ENCODE measurements at regions not wholly inside any gene's neighbourhood (a gene's known extent, or its start where the extent isn't known, plus 50 kb on each side); places are given as distances from the start of the nearest gene placed in this dataset.

DNA sequence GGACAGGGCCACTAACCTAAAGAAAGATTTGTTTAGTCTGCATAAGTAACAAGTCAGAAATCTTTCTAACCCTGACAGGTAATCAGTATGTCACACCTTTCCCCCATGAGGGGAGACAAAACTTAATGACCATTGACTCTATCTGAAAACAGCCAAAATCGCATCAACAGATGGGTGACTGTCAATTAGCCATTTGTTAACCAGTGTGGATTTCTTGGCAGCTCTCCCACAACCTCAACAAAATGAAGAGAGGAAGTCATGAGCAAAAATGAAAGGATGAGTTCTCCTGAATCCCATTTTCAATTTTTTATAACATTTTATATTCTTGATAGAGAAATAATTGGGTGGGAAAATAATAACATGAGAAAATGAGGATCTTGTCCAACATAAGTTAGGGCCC, 84.6 kb upstream of the SNX2 start:
- TF ChIP-seq, protein P1, sequence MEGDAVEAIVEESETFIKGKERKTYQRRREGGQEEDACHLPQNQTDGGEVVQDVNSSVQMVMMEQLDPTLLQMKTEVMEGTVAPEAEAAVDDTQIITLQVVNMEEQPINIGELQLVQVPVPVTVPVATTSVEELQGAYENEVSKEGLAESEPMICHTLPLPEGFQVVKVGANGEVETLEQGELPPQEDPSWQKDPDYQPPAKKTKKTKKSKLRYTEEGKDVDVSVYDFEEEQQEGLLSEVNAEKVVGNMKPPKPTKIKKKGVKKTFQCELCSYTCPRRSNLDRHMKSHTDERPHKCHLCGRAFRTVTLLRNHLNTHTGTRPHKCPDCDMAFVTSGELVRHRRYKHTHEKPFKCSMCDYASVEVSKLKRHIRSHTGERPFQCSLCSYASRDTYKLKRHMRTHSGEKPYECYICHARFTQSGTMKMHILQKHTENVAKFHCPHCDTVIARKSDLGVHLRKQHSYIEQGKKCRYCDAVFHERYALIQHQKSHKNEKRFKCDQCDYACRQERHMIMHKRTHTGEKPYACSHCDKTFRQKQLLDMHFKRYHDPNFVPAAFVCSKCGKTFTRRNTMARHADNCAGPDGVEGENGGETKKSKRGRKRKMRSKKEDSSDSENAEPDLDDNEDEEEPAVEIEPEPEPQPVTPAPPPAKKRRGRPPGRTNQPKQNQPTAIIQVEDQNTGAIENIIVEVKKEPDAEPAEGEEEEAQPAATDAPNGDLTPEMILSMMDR (conservative IDR thresholded peaks at IDR 0.05; ENCODE audit: low read depth, low read length) = no peak
- TF ChIP-seq EZH2 (IDR thresholded peaks at IDR 0.05; ENCODE audit: borderline replicate concordance, low read depth, low read length, poor library complexity, severe bottlenecking) = no peak
